ENCODE measurements at regions not wholly inside any gene's neighbourhood (a gene's known extent, or its start where the extent isn't known, plus 50 kb on each side); places are given as distances from the start of the nearest gene placed in this dataset.

DNA sequence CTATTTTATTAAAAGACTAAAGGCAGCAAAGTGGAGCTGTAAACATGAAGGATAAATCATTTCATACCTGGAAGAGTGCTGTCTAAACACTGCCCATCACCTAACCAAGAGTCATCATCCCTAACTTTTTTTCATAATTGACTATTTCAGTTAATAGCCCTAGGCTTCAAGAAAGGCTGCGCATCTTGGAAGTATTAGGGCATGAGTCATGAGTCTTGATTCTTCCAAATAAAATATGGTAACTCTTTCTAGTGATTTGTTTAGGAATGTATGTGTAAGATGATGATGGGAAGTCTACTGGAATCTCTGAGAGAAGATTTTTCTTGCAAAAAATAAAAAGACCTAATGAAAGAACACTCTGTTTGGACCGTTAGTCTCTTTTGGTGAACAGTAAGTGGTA is 207.7 kb upstream of the AHR start:
- no peak for DNase-seq (ENCODE audit: extremely low spot score in 2 of 2)
- H3K9me3 ChIP-seq = no peaks in the 10 kb centered on the region
- H3K4me1 ChIP-seq = peaks cover 5% of the 10 kb centered on the region
- no peak overlapping the region for H3K4me3 ChIP-seq
- no peaks in the 10 kb centered on the region for H3K36me3 ChIP-seq
- H3K27me3 ChIP-seq = no peaks in the 10 kb centered on the region
- TF ChIP-seq, protein P1, sequence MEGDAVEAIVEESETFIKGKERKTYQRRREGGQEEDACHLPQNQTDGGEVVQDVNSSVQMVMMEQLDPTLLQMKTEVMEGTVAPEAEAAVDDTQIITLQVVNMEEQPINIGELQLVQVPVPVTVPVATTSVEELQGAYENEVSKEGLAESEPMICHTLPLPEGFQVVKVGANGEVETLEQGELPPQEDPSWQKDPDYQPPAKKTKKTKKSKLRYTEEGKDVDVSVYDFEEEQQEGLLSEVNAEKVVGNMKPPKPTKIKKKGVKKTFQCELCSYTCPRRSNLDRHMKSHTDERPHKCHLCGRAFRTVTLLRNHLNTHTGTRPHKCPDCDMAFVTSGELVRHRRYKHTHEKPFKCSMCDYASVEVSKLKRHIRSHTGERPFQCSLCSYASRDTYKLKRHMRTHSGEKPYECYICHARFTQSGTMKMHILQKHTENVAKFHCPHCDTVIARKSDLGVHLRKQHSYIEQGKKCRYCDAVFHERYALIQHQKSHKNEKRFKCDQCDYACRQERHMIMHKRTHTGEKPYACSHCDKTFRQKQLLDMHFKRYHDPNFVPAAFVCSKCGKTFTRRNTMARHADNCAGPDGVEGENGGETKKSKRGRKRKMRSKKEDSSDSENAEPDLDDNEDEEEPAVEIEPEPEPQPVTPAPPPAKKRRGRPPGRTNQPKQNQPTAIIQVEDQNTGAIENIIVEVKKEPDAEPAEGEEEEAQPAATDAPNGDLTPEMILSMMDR (IDR thresholded peaks at IDR 0.05) = no peak
- TF ChIP-seq POLR2A (IDR thresholded peaks at IDR 0.05) (no peak), POLR2AphosphoS5 (IDR thresholded peaks at IDR 0.05; ENCODE audit: insufficient read depth in 1 of 2, low read depth in 1 of 2) (no peak)
- intact Hi-C loops (cut with DNase I) = no loop called here
- no peak overlapping the region for H3K27ac ChIP-seq

DNA sequence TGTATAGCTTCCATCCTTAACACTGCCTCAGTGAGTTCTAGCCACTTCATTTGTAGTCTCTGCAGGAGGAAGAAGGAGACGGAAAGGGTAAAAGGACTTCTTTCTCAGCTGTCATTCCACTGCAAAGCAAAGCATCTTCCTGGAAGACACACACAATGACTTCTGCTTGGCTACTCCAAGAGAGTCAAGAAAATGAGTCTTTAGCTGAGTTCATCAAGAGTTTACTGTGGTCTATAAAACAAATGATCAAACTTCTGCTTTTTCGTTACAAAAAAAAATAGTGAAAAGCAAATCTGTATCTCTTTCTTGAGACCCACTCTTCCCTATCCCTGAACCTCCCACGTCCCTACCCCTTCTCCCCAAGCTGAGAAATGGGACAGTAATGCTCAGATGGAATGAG is 205.0 kb upstream of the AHR start:
- intact Hi-C loops (cut with DNase I) = no loop called here
- H3K27me3 ChIP-seq = no peaks in the 10 kb centered on the region
- H3K4me1 ChIP-seq = peaks cover 12% of the 10 kb centered on the region
- H3K9me3 ChIP-seq = no peaks in the 10 kb centered on the region
- no peak overlapping the region for H3K4me3 ChIP-seq
- H3K27ac ChIP-seq = no peak overlapping the region
- TF ChIP-seq POLR2AphosphoS5 (IDR thresholded peaks at IDR 0.05; ENCODE audit: insufficient read depth in 1 of 2, low read depth in 1 of 2) = no peak
- TF ChIP-seq, protein P1 (IDR thresholded peaks at IDR 0.05) = no peak
- TF ChIP-seq POLR2A (IDR thresholded peaks at IDR 0.05) = no peak
- DNase-seq (ENCODE audit: extremely low spot score in 2 of 2) = no peak
- no peaks in the 10 kb centered on the region for H3K36me3 ChIP-seq

- H3K9me3 ChIP-seq = no peaks in the 10 kb centered on the region
- H3K4me3 ChIP-seq = no peak overlapping the region
- peak in 1 of 2 donors; percentile 78 for TF ChIP-seq POLR2AphosphoS5 (IDR thresholded peaks at IDR 0.05; ENCODE audit: insufficient read depth in 1 of 2, low read depth in 1 of 2)
- TF ChIP-seq POLR2A (IDR thresholded peaks at IDR 0.05) = no peak
- TF ChIP-seq, protein P1 (IDR thresholded peaks at IDR 0.05) = no peak
- H3K27me3 ChIP-seq = no peaks in the 10 kb centered on the region
- no peak for DNase-seq (ENCODE audit: extremely low spot score in 2 of 2)
- H3K36me3 ChIP-seq = no peaks in the 10 kb centered on the region
- intact Hi-C loops (cut with DNase I) = no loop called here
- peaks cover 12% of the 10 kb centered on the region for H3K4me1 ChIP-seq
- H3K27ac ChIP-seq = no peak overlapping the region
Measured at GRCh38 chr7:17094963-17095574, 203.4 kb upstream of the AHR start.

DNA sequence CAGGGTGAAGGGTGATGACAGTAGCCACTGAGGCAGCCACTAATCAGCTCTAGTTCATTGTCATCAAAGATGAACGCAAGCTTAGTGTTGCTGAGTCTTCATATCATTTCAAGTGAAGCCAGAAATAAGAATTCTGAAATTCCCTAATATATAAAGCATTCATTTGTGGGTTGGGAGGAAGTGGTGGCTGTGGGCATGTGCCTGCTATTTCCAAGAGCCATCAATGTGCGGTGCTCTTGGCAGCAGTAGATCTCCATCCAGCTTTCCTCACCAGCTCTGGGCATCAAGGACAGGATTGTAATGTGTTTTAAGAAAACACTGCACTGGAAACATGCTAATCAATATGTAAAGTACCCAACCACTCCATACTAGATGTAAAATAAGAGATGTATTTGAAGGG is 202.5 kb upstream of the AHR start:
- Histone ChIP-seq H3K4me1 (peaks cover 12% of the 10 kb centered on the region), H3K4me3 (no peak overlapping the region), H3K27ac (no peak overlapping the region), H3K9me3 (no peaks in the 10 kb centered on the region), H3K27me3 (no peaks in the 10 kb centered on the region), H3K36me3 (no peaks in the 10 kb centered on the region)
- no peak for TF ChIP-seq POLR2AphosphoS5 (IDR thresholded peaks at IDR 0.05; ENCODE audit: insufficient read depth in 1 of 2, low read depth in 1 of 2)
- TF ChIP-seq POLR2A (IDR thresholded peaks at IDR 0.05) = no peak
- TF ChIP-seq, protein P1 (IDR thresholded peaks at IDR 0.05) = no peak
- intact Hi-C loops (cut with DNase I) = no loop called here
- no peak for DNase-seq (ENCODE audit: extremely low spot score in 2 of 2)

GRCh38 chr7:17097668-17098297 is 200.7 kb upstream of the AHR start:
- TF ChIP-seq POLR2AphosphoS5 (IDR thresholded peaks at IDR 0.05; ENCODE audit: insufficient read depth in 1 of 2, low read depth in 1 of 2) (no peak), POLR2A (IDR thresholded peaks at IDR 0.05) (no peak)
- TF ChIP-seq, protein P1 (IDR thresholded peaks at IDR 0.05) = no peak
- DNase-seq (ENCODE audit: extremely low spot score in 2 of 2) = no peak
- Histone ChIP-seq H3K4me1 (peaks cover 12% of the 10 kb centered on the region), H3K27me3 (no peaks in the 10 kb centered on the region), H3K36me3 (no peaks in the 10 kb centered on the region), H3K27ac (no peak overlapping the region), H3K4me3 (no peak overlapping the region), H3K9me3 (no peaks in the 10 kb centered on the region)
- intact Hi-C loops (cut with DNase I) = no loop called here

Measured in vagina (tissue), 2 donors.